ENCODE measurements at regions not wholly inside any gene's neighbourhood (a gene's known extent, or its start where the extent isn't known, plus 50 kb on each side); places are given as distances from the start of the nearest gene placed in this dataset.

DNA sequence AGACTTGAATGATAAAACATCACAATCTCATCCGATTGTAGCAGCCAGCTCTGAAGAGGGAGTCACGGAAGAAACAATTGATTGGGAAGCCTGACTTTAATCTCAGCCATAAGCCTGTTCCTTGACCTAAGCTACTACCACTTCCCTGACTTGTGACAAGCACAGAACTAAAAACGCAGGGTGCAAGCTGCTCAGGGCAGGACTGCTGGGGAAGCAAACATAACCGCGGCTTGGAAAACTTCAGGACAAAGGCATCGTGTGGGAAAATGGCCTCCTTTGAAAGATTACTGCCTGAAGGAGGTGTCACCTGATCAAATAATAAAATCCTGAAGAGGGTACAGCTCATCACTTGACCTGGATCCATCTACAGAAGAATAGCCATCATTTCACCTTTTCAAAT is 595.3 kb upstream of the CADM1 start:
- TF ChIP-seq POLR2A (IDR thresholded peaks at IDR 0.05): no peak
- TF ChIP-seq, protein P1, sequence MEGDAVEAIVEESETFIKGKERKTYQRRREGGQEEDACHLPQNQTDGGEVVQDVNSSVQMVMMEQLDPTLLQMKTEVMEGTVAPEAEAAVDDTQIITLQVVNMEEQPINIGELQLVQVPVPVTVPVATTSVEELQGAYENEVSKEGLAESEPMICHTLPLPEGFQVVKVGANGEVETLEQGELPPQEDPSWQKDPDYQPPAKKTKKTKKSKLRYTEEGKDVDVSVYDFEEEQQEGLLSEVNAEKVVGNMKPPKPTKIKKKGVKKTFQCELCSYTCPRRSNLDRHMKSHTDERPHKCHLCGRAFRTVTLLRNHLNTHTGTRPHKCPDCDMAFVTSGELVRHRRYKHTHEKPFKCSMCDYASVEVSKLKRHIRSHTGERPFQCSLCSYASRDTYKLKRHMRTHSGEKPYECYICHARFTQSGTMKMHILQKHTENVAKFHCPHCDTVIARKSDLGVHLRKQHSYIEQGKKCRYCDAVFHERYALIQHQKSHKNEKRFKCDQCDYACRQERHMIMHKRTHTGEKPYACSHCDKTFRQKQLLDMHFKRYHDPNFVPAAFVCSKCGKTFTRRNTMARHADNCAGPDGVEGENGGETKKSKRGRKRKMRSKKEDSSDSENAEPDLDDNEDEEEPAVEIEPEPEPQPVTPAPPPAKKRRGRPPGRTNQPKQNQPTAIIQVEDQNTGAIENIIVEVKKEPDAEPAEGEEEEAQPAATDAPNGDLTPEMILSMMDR (IDR thresholded peaks at IDR 0.05): no peak
